PC-9 (cell line): ENCODE measurements at regions not wholly inside any gene's neighbourhood (a gene's known extent, or its start where the extent isn't known, plus 50 kb on each side); places are given as distances from the start of the nearest gene placed in this dataset.
A peak's percentile ranks its signal among the peaks of the same experiment; 100 is the strongest.

Experiments used
- BruUV-seq: library from RNA; stranded (reverse); fragments of 400-500 nt; replicated peaks from 2 replicates; lab custom pipeline; 2021; lab: Mats Ljungman, UMichigan
- CTCF ChIA-PET: fragments of 300-600 bp; sonication (Branson Sonifier 250); formaldehyde crosslinking; loops from one replicate; lab custom pipeline; 2022; ENCODE audit warnings: antibody characterized with exemption; lab: Charles Lee
- POLR2A ChIA-PET: fragments of 300-600 bp; sonication (Branson Sonifier 250); formaldehyde crosslinking; loops from one replicate; lab custom pipeline; 2022; ENCODE audit warnings: antibody characterized with exemption; ENCODE audit not compliant: unreplicated experiment; lab: Charles Lee
- DNase-seq, 2 experiments: peaks; one replicate each; pipeline versions ENCODE4 v3.0.0 to v3.0.0-alpha.2; 2015 to 2022; ENCODE audit warnings: mixed read lengths in 1 of 2
- H2AFZ ChIP-seq: fragments of 200-600 bp; sonication (generic); 2 replicates; pipeline ENCODE4 v1.8.1; 2017; ENCODE audit warnings: antibody characterized with exemption
- H3F3A ChIP-seq: fragments of 200-600 bp; sonication (generic); 2 replicates; pipeline ENCODE4 v1.8.1; 2017; ENCODE audit warnings: antibody characterized with exemption, mild to moderate bottlenecking, low read depth; ENCODE audit not compliant: insufficient read depth
- H3K27ac ChIP-seq: fragments of 200-600 bp; sonication (generic); 2 replicates; pipeline ENCODE4 v1.6.1; 2016; ENCODE audit warnings: mixed run types
- H3K27me3 ChIP-seq: fragments of 200-600 bp; sonication (generic); 2 replicates; pipeline ENCODE4 v1.6.1; 2016; ENCODE audit warnings: low read depth, mixed run types; ENCODE audit not compliant: insufficient read depth
- H3K36me3 ChIP-seq: fragments of 200-600 bp; sonication (generic); 2 replicates; pipeline ENCODE4 v1.6.1; 2016; ENCODE audit warnings: low read depth, mixed run types
- H3K4me1 ChIP-seq: fragments of 200-600 bp; sonication (generic); replicated peaks from 2 replicates; pipeline ENCODE4 v1.6.1; 2016; ENCODE audit warnings: mixed run types; ENCODE audit not compliant: insufficient read depth
- H3K4me2 ChIP-seq: fragments of 200-600 bp; sonication (generic); 2 replicates; pipeline ENCODE4 v1.6.1; 2017; ENCODE audit warnings: mixed run types
- H3K4me3 ChIP-seq: fragments of 200-600 bp; sonication (generic); 2 replicates; pipeline ENCODE4 v1.6.1; 2016; ENCODE audit warnings: mixed run types
- H3K79me2 ChIP-seq: fragments of 200-600 bp; sonication (generic); 2 replicates; pipeline ENCODE4 v1.6.1; 2017; ENCODE audit warnings: low read depth, mixed run types
- H3K9me2 ChIP-seq: fragments of 200-600 bp; sonication (generic); 2 replicates; pipeline ENCODE4 v1.8.1; 2017; ENCODE audit warnings: mild to moderate bottlenecking; ENCODE audit not compliant: insufficient read depth
- H3K9me3 ChIP-seq: fragments of 200-600 bp; sonication (generic); 2 replicates; pipeline ENCODE4 v1.8.1; 2016; ENCODE audit warnings: low read depth; ENCODE audit not compliant: insufficient read depth
- H4K20me1 ChIP-seq: fragments of 200-600 bp; sonication (generic); 2 replicates; pipeline ENCODE4 v1.8.1; 2017; ENCODE audit not compliant: insufficient read depth
- CTCF ChIP-seq: fragments of 200-600 bp; sonication (generic); conservative IDR thresholded peaks from 2 replicates; pipeline ENCODE4 v1.6.1; 2017; ENCODE audit warnings: mixed run types, antibody characterized with exemption, mild to moderate bottlenecking, moderate library complexity
- EZH2 ChIP-seq: fragments of 200-600 bp; sonication (generic); IDR thresholded peaks from 2 replicates; pipeline ENCODE4 v1.8.0; 2017; ENCODE audit warnings: antibody characterized with exemption, low read depth
- intact Hi-C: fragments of 100-400 bp; cut with micrococcal nuclease; formaldehyde crosslinking; loops from one replicate; pipeline ENCODE4 v1.10.0; 2022; ENCODE audit not compliant: unreplicated experiment

- no peak overlapping the region for H3K27ac ChIP-seq
- ChIA-PET CTCF (no interaction called here), POLR2A (no interaction called here)
- no peaks in the 10 kb centered on the region for H3F3A ChIP-seq
- H3K9me2 ChIP-seq: no peaks in the 10 kb centered on the region
- no peak overlapping the region for H3K4me3 ChIP-seq
- no TSS peak for BruUV-seq
- no peak overlapping the region for H2AFZ ChIP-seq
- no peak for DNase-seq
- no peaks in the 10 kb centered on the region for H3K79me2 ChIP-seq
- TF ChIP-seq CTCF (no peak), EZH2 (no peak)
- no peak overlapping the region for H3K4me2 ChIP-seq
- H3K36me3 ChIP-seq: no peaks in the 10 kb centered on the region
- intact Hi-C loops: loop anchor here (10.0 kb wide), 1 partner anchor 566 kb away; no protein-coding TSS in a partner anchor
- no peaks in the 10 kb centered on the region for H3K9me3 ChIP-seq
- no peaks in the 10 kb centered on the region for H3K4me1 ChIP-seq
- H4K20me1 ChIP-seq: no peaks in the 10 kb centered on the region
- no peaks in the 10 kb centered on the region for H3K27me3 ChIP-seq
Observed at GRCh38 chr2:81328968-81329367, 1024.4 kb upstream of the LRRTM1 start.

GRCh38 chr2:81327911-81328310 lies 1023.4 kb upstream of the LRRTM1 start:
- H3K36me3 ChIP-seq: no peaks in the 10 kb centered on the region
- ChIA-PET CTCF (no interaction called here), POLR2A (no interaction called here)
- no peaks in the 10 kb centered on the region for H3F3A ChIP-seq
- H3K4me1 ChIP-seq: no peaks in the 10 kb centered on the region
- no peak overlapping the region for H2AFZ ChIP-seq
- TF ChIP-seq EZH2: no peak
- TF ChIP-seq CTCF: no peak
- no peaks in the 10 kb centered on the region for H3K27me3 ChIP-seq
- intact Hi-C loops: loop anchor here (10.0 kb wide), 1 partner anchor 567 kb away; no protein-coding TSS in a partner anchor
- no peaks in the 10 kb centered on the region for H3K79me2 ChIP-seq
- no peak for DNase-seq
- H3K9me3 ChIP-seq: no peaks in the 10 kb centered on the region
- H3K4me2 ChIP-seq: no peak overlapping the region
- no peak overlapping the region for H3K4me3 ChIP-seq
- no TSS peak for BruUV-seq
- no peak overlapping the region for H3K27ac ChIP-seq
- H3K9me2 ChIP-seq: no peaks in the 10 kb centered on the region
- no peaks in the 10 kb centered on the region for H4K20me1 ChIP-seq

- Histone ChIP-seq H3K27ac (no peak overlapping the region), H3K9me2 (no peaks in the 10 kb centered on the region), H3K9me3 (no peaks in the 10 kb centered on the region), H2AFZ (no peak overlapping the region), H3K79me2 (no peaks in the 10 kb centered on the region), H3K4me1 (no peaks in the 10 kb centered on the region), H3K4me3 (no peak overlapping the region), H3K36me3 (no peaks in the 10 kb centered on the region), H3K27me3 (no peaks in the 10 kb centered on the region), H3F3A (no peaks in the 10 kb centered on the region), H4K20me1 (no peaks in the 10 kb centered on the region), H3K4me2 (no peak overlapping the region)
- TF ChIP-seq CTCF (peak; percentile 57; the same call in 1 of the 2 replicates), EZH2 (no peak)
- CTCF ChIA-PET: interaction anchor here (0.6 kb wide), 1 partner anchor 1582 kb away, joined by 3 read pairs; no protein-coding TSS in a partner anchor
- no peak for DNase-seq
- POLR2A ChIA-PET: no interaction called here
- no TSS peak for BruUV-seq
- intact Hi-C loops: loop anchor here (10.0 kb wide), 1 partner anchor 571 kb away; no protein-coding TSS in a partner anchor
Observed at GRCh38 chr2:81324046-81324445, 1019.5 kb upstream of the LRRTM1 start.
